SK-N-SH (cell line): ENCODE measurements at regions not wholly inside any gene's neighbourhood (a gene's known extent, or its start where the extent isn't known, plus 50 kb on each side); places are given as distances from the start of the nearest gene placed in this dataset.
"Not testable (repeated sequence)": the region's sequence is repeated elsewhere in the genome, so short reads cannot be mapped to it uniquely, and the experiment has no call there.

ENCODE experiments used
- CTCF ChIA-PET: fragments of 300-600, 350-600 bp; formaldehyde crosslinking; extraction: SDS; loops from one replicate; lab custom pipeline; 2021; lab: Yijun Ruan, JAX
- POLR2A ChIA-PET: fragments of 350-600 bp; sonication (Branson Sonifier 250); formaldehyde crosslinking; extraction: SDS; loops from one replicate; lab custom pipeline; 2020; ENCODE audit warnings: antibody characterized with exemption, inconsistent platforms; lab: Yijun Ruan, JAX
- DNase-seq: peaks from one replicate; pipeline ENCODE4 v3.0.0; 2012
- H2AFZ ChIP-seq: fragments of 200-600 bp; sonication (generic); 2 replicates; pipeline ENCODE4 v1.8.1; 2016; ENCODE audit warnings: antibody characterized with exemption, mild to moderate bottlenecking, low read depth
- H3F3A ChIP-seq: fragments of 200-600 bp; sonication (generic); replicated peaks from 2 replicates; pipeline ENCODE3; 2016; ENCODE audit warnings: antibody characterized with exemption, mild to moderate bottlenecking; ENCODE audit not compliant: insufficient read depth
- H3K27ac ChIP-seq, 2 experiments: fragments of 200-500 bp in 1 of 2; fragments of 200-600 bp in 1 of 2; sonication (Bioruptor generic) in 1 of 2; sonication (generic), shearing (Covaris generic) in 1 of 2; 2 replicates each; pipeline versions ENCODE4 v1.5.1 to v1.6.1; 2014 to 2016; ENCODE audit warnings: low read depth in 2 of 2, inconsistent platforms in 1 of 2, low read length in 1 of 2, mild to moderate bottlenecking in 1 of 2, mixed read lengths in 1 of 2
- H3K27me3 ChIP-seq: fragments of 200-600 bp; sonication (generic), shearing (Covaris generic); 2 replicates; pipeline ENCODE4 v1.6.1; 2016; ENCODE audit warnings: mixed run types; ENCODE audit not compliant: insufficient read depth
- H3K36me3 ChIP-seq, 2 experiments: fragments of 200-500 bp in 1 of 2; fragments of 200-600 bp in 1 of 2; sonication (Bioruptor generic) in 1 of 2; sonication (generic) in 1 of 2; replicated peaks in 1 of 2; 2 replicates each; pipeline versions ENCODE3 to v1.5.1; 2014 to 2016; ENCODE audit warnings: low read length in 1 of 2, mild to moderate bottlenecking in 1 of 2; ENCODE audit not compliant: insufficient read depth in 2 of 2, control insufficient read depth in 1 of 2
- H3K4me1 ChIP-seq, 2 experiments: fragments of 200-500 bp in 1 of 2; fragments of 200-600 bp in 1 of 2; sonication (Bioruptor generic) in 1 of 2; sonication (generic), shearing (Covaris generic) in 1 of 2; 2 replicates each; pipeline versions ENCODE4 v1.5.1 to v1.6.1; 2014 to 2016; ENCODE audit warnings: low read depth in 1 of 2, low read length in 1 of 2, mixed run types in 1 of 2; ENCODE audit not compliant: insufficient read depth in 2 of 2, control insufficient read depth in 1 of 2
- H3K4me2 ChIP-seq: fragments of 200-600 bp; sonication (generic), shearing (Covaris generic); 2 replicates; pipeline ENCODE4 v1.6.1; 2017; ENCODE audit warnings: mixed run types
- H3K4me3 ChIP-seq, 2 experiments: fragments of 200-500 bp in 1 of 2; fragments of 200-600 bp in 1 of 2; sonication (Bioruptor generic) in 1 of 2; sonication (generic), shearing (Covaris generic) in 1 of 2; 2 replicates each; pipeline versions ENCODE4 v1.5.1 to v1.8.1; 2014 to 2016; ENCODE audit warnings: low read depth in 2 of 2, inconsistent platforms in 1 of 2, low read length in 1 of 2, mild to moderate bottlenecking in 1 of 2, mixed read lengths in 1 of 2, moderate library complexity in 1 of 2
- H3K79me2 ChIP-seq: fragments of 200-600 bp; sonication (generic); 2 replicates; pipeline ENCODE4 v1.8.1; 2017; ENCODE audit warnings: mild to moderate bottlenecking; ENCODE audit not compliant: insufficient read depth
- H3K9ac ChIP-seq: fragments of 200-600 bp; sonication (generic); 2 replicates; pipeline ENCODE4 v1.6.1; 2017; ENCODE audit warnings: mixed run types
- H3K9me2 ChIP-seq: fragments of 200-600 bp; sonication (generic); 2 replicates; pipeline ENCODE4 v1.6.1; 2017; ENCODE audit warnings: mixed run types
- H3K9me3 ChIP-seq: fragments of 200-600 bp; sonication (generic); 2 replicates; pipeline ENCODE4 v1.6.1; 2017; ENCODE audit warnings: mixed run types, mild to moderate bottlenecking, moderate library complexity
- H4K20me1 ChIP-seq: fragments of 200-600 bp; sonication (generic); 2 replicates; pipeline ENCODE4 v1.6.1; 2017; ENCODE audit warnings: mild to moderate bottlenecking, mixed run types; ENCODE audit not compliant: insufficient read depth
- CHD2 ChIP-seq: fragments of 150-350 bp; IDR thresholded peaks from 2 replicates; pipeline ENCODE4 v1.6.1; 2018; ENCODE audit warnings: low read length; ENCODE audit not compliant: partially characterized antibody
- EP300 ChIP-seq, 2 experiments: IDR thresholded peaks; 2 replicates each; pipeline versions ENCODE4 v1.4.0 to v1.6.1; 2012; ENCODE audit warnings: borderline replicate concordance in 1 of 2, low read depth in 1 of 2, low read length in 1 of 2
- FOSL2 ChIP-seq: IDR thresholded peaks from 2 replicates; pipeline ENCODE4 v1.4.0; 2012; ENCODE audit warnings: low read depth, mild to moderate bottlenecking, moderate library complexity, borderline replicate concordance
- FOXM1 ChIP-seq: IDR thresholded peaks from 2 replicates; pipeline ENCODE4 v1.4.0; 2012; ENCODE audit warnings: low read depth, mild to moderate bottlenecking
- NFIC ChIP-seq: IDR thresholded peaks from 2 replicates; pipeline ENCODE4 v1.4.0; 2012; ENCODE audit warnings: borderline replicate concordance
- RAD21 ChIP-seq: IDR thresholded peaks from 2 replicates; pipeline ENCODE4 v1.6.1; 2012; ENCODE audit warnings: mild to moderate bottlenecking, low read length
- SMC3 ChIP-seq: IDR thresholded peaks from 2 replicates; pipeline ENCODE4 v1.6.1; 2012; ENCODE audit warnings: low read depth, low read length, improper control_type of control experiment
- WGBS: methylation state at CpG from one replicate; pipeline ENCODE4 v1.1.6; 2017; ENCODE audit warnings: low lambda C conversion rate; 5-methylcytosine and 5-hydroxymethylcytosine counted together
- TF ChIP-seq, protein P1 (sequence below): IDR thresholded peaks from 2 replicates; pipeline ENCODE4 v1.4.0; 2012; ENCODE audit warnings: low read depth
- TF ChIP-seq, protein P2 (sequence below): fragments of 150-350 bp; IDR thresholded peaks from 2 replicates; pipeline ENCODE4 v1.6.1; 2016; ENCODE audit warnings: mild to moderate bottlenecking, low read depth, low read length
- TF ChIP-seq, protein P3 (sequence below): fragments of 200-600 bp; sonication (generic); IDR thresholded peaks from 2 replicates; pipeline ENCODE4 v1.6.1; 2017; ENCODE audit warnings: antibody characterized with exemption, mild to moderate bottlenecking, moderate library complexity
- TF ChIP-seq, protein P4 (sequence below): IDR thresholded peaks from 2 replicates; pipeline ENCODE4 v1.4.0; 2012; ENCODE audit warnings: low read depth, borderline replicate concordance

DNA sequence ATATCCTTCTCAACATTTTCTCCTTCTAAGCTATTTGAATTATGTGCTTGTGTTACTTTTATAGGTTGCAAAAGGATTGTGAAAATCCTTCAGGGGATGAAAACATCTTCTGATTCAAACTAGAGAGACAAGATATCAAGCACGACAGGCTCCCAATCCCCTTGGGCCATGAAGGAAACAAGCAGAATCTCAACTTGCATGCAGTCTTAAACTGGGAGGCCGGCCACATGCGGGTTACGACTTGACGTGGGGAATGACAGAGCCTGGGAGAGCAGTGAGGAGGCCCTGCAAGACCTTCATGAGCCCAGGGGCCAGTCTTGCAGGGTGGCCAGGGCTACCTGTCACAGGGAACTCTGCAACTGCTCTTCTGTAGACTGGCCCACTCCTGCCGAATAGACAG, 94.4 kb downstream of the SCN11A start:
- TF ChIP-seq FOXM1, result no peak
- no peak for TF ChIP-seq CHD2
- no peaks in the 10 kb centered on the region for H3K9me3 ChIP-seq
- no peak overlapping the region for H2AFZ ChIP-seq
- H3K4me3 ChIP-seq, result no peak overlapping the region
- no peaks in the 10 kb centered on the region for H3K79me2 ChIP-seq
- no peak overlapping the region for H3K27ac ChIP-seq
- no peaks in the 10 kb centered on the region for H3K36me3 ChIP-seq
- ChIA-PET CTCF (interaction anchor here (1.1 kb wide), 1 partner anchor 73 kb away, joined by 3 read pairs; no protein-coding TSS in a partner anchor), POLR2A (no interaction called here)
- H3K4me2 ChIP-seq, result no peak overlapping the region
- WGBS, result 66% methylated on average over 6 of the region's 6 CpGs
- H3K9ac ChIP-seq, result no peak overlapping the region
- H4K20me1 ChIP-seq, result no peaks in the 10 kb centered on the region
- peaks cover 0 to 9% of the 10 kb centered on the region in 2 experiments; a peak in 1 of 4 replicates for H3K4me1 ChIP-seq
- no peak for DNase-seq
- no peaks in the 10 kb centered on the region for H3K27me3 ChIP-seq
- H3K9me2 ChIP-seq, result no peaks in the 10 kb centered on the region
- no peaks in the 10 kb centered on the region for H3F3A ChIP-seq

DNA sequence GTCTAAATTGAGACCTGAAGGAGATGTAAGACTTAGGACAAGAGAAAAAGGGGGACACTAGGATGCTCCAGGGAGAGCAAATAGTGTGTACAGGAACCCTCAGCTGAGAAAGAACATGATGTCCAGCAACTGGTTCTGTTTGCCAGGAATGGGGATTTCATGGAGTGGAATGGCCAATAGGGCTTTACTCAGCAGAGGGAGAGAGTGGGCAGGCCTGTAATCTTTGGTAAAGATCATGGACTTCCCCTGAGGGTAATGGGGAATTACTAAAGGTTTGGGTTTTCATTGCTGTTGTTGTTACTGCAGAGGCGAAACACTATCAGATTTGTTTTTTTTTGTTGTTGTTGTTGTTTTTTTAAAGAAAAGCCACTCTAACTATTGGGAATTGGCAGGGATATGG, 99.0 kb downstream of the SCN11A start:
- WGBS, result 43% methylated on average over 1 of the region's 1 CpG
- TF ChIP-seq SMC3 (no peak), FOSL2 (no peak), RAD21 (no peak), EP300 (IDR thresholded peaks at IDR 0.05; ENCODE audit: borderline replicate concordance in 1 of 2, low read depth in 1 of 2, low read length in 1 of 2) (no peak), NFIC (no peak)
- TF ChIP-seq, protein P1, sequence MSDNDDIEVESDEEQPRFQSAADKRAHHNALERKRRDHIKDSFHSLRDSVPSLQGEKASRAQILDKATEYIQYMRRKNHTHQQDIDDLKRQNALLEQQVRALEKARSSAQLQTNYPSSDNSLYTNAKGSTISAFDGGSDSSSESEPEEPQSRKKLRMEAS, result no peak
- TF ChIP-seq, protein P2, sequence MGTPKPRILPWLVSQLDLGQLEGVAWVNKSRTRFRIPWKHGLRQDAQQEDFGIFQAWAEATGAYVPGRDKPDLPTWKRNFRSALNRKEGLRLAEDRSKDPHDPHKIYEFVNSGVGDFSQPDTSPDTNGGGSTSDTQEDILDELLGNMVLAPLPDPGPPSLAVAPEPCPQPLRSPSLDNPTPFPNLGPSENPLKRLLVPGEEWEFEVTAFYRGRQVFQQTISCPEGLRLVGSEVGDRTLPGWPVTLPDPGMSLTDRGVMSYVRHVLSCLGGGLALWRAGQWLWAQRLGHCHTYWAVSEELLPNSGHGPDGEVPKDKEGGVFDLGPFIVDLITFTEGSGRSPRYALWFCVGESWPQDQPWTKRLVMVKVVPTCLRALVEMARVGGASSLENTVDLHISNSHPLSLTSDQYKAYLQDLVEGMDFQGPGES, result no peak
- TF ChIP-seq, protein P3, sequence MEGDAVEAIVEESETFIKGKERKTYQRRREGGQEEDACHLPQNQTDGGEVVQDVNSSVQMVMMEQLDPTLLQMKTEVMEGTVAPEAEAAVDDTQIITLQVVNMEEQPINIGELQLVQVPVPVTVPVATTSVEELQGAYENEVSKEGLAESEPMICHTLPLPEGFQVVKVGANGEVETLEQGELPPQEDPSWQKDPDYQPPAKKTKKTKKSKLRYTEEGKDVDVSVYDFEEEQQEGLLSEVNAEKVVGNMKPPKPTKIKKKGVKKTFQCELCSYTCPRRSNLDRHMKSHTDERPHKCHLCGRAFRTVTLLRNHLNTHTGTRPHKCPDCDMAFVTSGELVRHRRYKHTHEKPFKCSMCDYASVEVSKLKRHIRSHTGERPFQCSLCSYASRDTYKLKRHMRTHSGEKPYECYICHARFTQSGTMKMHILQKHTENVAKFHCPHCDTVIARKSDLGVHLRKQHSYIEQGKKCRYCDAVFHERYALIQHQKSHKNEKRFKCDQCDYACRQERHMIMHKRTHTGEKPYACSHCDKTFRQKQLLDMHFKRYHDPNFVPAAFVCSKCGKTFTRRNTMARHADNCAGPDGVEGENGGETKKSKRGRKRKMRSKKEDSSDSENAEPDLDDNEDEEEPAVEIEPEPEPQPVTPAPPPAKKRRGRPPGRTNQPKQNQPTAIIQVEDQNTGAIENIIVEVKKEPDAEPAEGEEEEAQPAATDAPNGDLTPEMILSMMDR, result no peak
- TF ChIP-seq, protein P4, sequence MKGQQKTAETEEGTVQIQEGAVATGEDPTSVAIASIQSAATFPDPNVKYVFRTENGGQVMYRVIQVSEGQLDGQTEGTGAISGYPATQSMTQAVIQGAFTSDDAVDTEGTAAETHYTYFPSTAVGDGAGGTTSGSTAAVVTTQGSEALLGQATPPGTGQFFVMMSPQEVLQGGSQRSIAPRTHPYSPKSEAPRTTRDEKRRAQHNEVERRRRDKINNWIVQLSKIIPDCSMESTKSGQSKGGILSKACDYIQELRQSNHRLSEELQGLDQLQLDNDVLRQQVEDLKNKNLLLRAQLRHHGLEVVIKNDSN, result no peak

DNA sequence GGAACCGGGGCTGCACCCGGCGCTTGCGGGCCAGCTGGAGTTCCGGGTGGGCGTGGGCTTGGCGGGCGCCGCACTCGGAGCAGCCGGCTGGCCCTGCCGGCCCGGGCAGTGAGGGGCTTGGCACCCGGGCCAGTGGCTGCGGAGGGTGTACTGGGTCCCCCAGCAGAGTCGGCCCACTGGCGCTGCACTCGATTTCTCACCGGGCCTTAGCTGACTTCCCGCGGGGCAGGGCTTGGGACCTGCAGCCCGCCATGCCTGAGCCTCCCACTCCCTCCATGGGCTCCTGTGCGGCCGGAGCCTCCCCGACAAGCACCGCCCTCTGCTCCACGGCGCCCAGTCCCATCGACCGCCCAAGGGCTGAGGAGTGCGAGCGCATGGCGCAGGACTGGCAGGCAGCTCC, 100.6 kb downstream of the SCN11A start:
- H3K9ac ChIP-seq, H2AFZ ChIP-seq, H3K9me3 ChIP-seq, H3K79me2 ChIP-seq, H3K27ac ChIP-seq, H3K36me3 ChIP-seq, H3K4me2 ChIP-seq, H3K27me3 ChIP-seq, H3K4me3 ChIP-seq, H3K4me1 ChIP-seq, H4K20me1 ChIP-seq, H3K9me2 ChIP-seq, H3F3A ChIP-seq, DNase-seq, POLR2A ChIA-PET: not testable (repeated sequence)
- CTCF ChIA-PET, result interaction anchor here (1.0 kb wide), 1 partner anchor 37 kb away, joined by 3 read pairs; no protein-coding TSS in a partner anchor
- 93% methylated on average over 8 of the region's 33 CpGs for whole genome bisulfite sequencing

More for the DNA sequence above, 99.0 kb downstream of the SCN11A start:
- no peaks in the 10 kb centered on the region for H3K79me2 ChIP-seq
- no peak overlapping the region for H3K27ac ChIP-seq
- H2AFZ ChIP-seq, result no peak overlapping the region
- ChIA-PET CTCF (interaction anchor here (1.2 kb wide), 2 partner anchors 26 to 34 kb away, joined by 3 read pairs; no protein-coding TSS in a partner anchor), POLR2A (no interaction called here)
- no peaks in the 10 kb centered on the region for H3K27me3 ChIP-seq
- no peak overlapping the region for H3K9ac ChIP-seq
- no peaks in the 10 kb centered on the region for H3K9me2 ChIP-seq
- H3K36me3 ChIP-seq, result no peaks in the 10 kb centered on the region
- H3K4me2 ChIP-seq, result no peak overlapping the region
- no peak for DNase-seq
- H3K9me3 ChIP-seq, result no peaks in the 10 kb centered on the region
- H3K4me3 ChIP-seq, result no peak overlapping the region
- no peaks in the 10 kb centered on the region for H4K20me1 ChIP-seq
- H3K4me1 ChIP-seq, result no peaks in the 10 kb centered on the region; a peak in 1 of 4 replicates
- no peaks in the 10 kb centered on the region for H3F3A ChIP-seq
